ENCODE measurements at regions not wholly inside any gene's neighbourhood (a gene's known extent, or its start where the extent isn't known, plus 50 kb on each side); places are given as distances from the start of the nearest gene placed in this dataset.

DNA sequence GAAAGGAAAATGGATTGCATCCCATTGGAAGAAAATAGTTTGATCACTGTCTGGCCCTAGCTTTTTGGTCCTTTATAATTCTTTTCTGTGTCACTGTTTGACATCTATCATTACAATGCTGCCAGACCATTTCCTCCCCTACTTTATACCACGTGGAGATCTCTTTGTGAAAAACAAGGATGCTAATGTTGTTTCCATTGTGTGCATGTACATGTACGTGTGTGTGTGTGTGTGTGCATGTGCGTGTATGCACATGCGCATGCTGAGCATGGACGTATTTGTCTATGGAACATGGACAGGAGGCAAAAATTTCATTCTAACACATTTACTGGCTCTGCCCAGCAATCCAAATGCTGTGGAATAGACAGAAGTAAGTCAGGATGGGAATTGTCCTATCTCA is 153.1 kb upstream of the PLXNA2 start (continued):
- TF ChIP-seq ZBTB48 (tag by site-specific recombination; IDR thresholded peaks at IDR 0.05) (no peak), ZNF473 (tag by site-specific recombination; IDR thresholded peaks at IDR 0.05) (no peak), GLIS1 (tag by site-specific recombination; IDR thresholded peaks at IDR 0.05) (no peak)
- TF ChIP-seq, protein P1, sequence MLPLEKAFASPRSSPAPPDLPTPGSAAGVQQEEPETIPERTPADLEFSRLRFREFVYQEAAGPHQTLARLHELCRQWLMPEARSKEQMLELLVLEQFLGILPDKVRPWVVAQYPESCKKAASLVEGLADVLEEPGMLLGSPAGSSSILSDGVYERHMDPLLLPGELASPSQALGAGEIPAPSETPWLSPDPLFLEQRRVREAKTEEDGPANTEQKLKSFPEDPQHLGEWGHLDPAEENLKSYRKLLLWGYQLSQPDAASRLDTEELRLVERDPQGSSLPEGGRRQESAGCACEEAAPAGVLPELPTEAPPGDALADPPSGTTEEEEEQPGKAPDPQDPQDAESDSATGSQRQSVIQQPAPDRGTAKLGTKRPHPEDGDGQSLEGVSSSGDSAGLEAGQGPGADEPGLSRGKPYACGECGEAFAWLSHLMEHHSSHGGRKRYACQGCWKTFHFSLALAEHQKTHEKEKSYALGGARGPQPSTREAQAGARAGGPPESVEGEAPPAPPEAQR (tag by site-specific recombination; IDR thresholded peaks at IDR 0.05) = no peak

DNA sequence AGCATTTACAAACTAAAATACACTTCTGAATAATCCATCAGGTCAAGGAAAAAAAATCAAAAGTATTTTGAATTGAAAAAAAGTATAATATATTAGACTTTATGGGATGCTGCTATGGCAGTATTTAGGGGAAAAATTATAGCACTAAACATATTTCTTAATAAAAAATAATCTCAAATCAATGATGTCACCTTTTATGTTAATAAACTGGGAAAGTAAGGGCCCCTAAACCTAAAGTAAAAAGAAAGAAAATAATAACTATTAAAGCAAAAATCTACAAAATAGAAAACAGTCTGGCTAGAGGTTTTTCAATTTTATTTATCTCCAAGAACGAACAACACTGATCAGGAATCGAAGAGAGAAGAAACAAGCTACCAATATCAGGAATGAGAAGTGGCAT is 160.8 kb upstream of the PLXNA2 start:
- Histone ChIP-seq H3K36me3 (ENCODE audit: control insufficient read depth in 2 of 2, insufficient read depth in 1 of 2, low read length in 2 of 2) (no peaks in the 10 kb centered on the region), H3K4me3 (ENCODE audit: low read depth, low read length) (no peak overlapping the region), H3K4me1 (ENCODE audit: control insufficient read depth, insufficient read depth, low read length) (no peaks in the 10 kb centered on the region), H3K9me3 (ENCODE audit: control insufficient read depth, insufficient read depth, low read depth, low read length) (no peaks in the 10 kb centered on the region), H3K27ac (ENCODE audit: extremely low read depth, low read depth, low read length) (no peak overlapping the region)
- POLR2A ChIA-PET = no interaction called here
- TF ChIP-seq, protein P2, sequence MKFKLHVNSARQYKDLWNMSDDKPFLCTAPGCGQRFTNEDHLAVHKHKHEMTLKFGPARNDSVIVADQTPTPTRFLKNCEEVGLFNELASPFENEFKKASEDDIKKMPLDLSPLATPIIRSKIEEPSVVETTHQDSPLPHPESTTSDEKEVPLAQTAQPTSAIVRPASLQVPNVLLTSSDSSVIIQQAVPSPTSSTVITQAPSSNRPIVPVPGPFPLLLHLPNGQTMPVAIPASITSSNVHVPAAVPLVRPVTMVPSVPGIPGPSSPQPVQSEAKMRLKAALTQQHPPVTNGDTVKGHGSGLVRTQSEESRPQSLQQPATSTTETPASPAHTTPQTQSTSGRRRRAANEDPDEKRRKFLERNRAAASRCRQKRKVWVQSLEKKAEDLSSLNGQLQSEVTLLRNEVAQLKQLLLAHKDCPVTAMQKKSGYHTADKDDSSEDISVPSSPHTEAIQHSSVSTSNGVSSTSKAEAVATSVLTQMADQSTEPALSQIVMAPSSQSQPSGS (tag by site-specific recombination; IDR thresholded peaks at IDR 0.05; ENCODE audit: low read depth) = peak; percentile 69
- TF ChIP-seq KLF1 (tag by site-specific recombination; IDR thresholded peaks at IDR 0.05) = no peak
- TF ChIP-seq, protein P3, sequence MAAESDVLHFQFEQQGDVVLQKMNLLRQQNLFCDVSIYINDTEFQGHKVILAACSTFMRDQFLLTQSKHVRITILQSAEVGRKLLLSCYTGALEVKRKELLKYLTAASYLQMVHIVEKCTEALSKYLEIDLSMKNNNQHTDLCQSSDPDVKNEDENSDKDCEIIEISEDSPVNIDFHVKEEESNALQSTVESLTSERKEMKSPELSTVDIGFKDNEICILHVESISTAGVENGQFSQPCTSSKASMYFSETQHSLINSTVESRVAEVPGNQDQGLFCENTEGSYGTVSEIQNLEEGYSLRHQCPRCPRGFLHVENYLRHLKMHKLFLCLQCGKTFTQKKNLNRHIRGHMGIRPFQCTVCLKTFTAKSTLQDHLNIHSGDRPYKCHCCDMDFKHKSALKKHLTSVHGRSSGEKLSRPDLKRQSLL (tag by site-specific recombination; IDR thresholded peaks at IDR 0.05) = no peak
- CTCF ChIA-PET = no interaction called here

DNA sequence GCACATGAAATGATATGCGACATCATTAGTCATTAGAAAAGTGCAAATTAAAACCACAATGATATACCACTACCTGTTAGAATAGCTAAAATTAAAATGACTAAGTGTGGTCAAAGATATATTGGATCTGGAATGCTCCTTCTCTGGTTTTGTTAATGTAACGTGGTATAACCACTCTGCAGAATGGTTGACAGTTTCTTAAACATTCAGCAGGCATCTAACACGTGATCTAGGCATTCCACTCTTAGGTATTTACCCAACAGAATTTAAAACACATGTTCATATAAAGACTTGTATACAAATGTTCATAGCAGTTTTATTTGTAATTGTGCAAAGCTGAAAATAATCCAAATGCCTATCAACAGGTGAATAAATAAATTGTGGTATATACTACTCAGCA is 165.0 kb upstream of the PLXNA2 start:
- no peaks in the 10 kb centered on the region for H3K9me3 ChIP-seq (ENCODE audit: control insufficient read depth, insufficient read depth, low read depth, low read length)
- H3K36me3 ChIP-seq (ENCODE audit: control insufficient read depth in 2 of 2, insufficient read depth in 1 of 2, low read length in 2 of 2) = no peaks in the 10 kb centered on the region
- POLR2A ChIA-PET = no interaction called here
- TF ChIP-seq ZNF600 (tag by site-specific recombination; IDR thresholded peaks at IDR 0.05) (no peak), ZNF221 (tag by site-specific recombination; IDR thresholded peaks at IDR 0.05; ENCODE audit: borderline replicate concordance) (no peak), ZNF792 (tag by site-specific recombination; IDR thresholded peaks at IDR 0.05) (no peak), ZNF791 (tag by site-specific recombination; IDR thresholded peaks at IDR 0.05) (no peak)
- no peaks in the 10 kb centered on the region for H3K4me1 ChIP-seq (ENCODE audit: control insufficient read depth, insufficient read depth, low read length)
- no peak overlapping the region for H3K4me3 ChIP-seq (ENCODE audit: low read depth, low read length)
- CTCF ChIA-PET = no interaction called here
- H3K27ac ChIP-seq (ENCODE audit: extremely low read depth, low read depth, low read length) = no peak overlapping the region

DNA sequence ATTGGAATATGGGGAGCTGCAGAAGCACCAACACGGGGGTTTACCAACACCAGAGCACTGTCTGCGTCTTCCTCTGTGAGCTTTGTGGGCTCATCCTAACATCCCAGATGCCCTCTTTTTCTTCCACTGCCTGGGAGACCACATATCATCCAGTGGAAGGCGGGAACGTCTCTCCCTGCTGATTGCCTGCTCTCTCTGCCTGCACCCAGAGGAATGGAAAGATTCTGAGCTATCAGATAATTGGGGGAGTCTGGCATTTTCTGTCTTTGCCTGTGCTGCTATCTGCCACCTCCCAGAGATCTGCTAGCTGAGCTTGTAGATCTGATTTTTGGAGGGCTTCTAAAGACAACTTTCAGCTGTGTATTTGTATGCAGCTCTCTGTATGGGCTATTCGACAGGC is 166.2 kb upstream of the PLXNA2 start:
- CTCF ChIA-PET = no interaction called here
- Histone ChIP-seq H3K27ac (ENCODE audit: extremely low read depth, low read depth, low read length) (no peak overlapping the region), H3K4me3 (ENCODE audit: low read depth, low read length) (no peak overlapping the region), H3K36me3 (ENCODE audit: control insufficient read depth in 2 of 2, insufficient read depth in 1 of 2, low read length in 2 of 2) (no peaks in the 10 kb centered on the region), H3K4me1 (ENCODE audit: control insufficient read depth, insufficient read depth, low read length) (no peaks in the 10 kb centered on the region), H3K9me3 (ENCODE audit: control insufficient read depth, insufficient read depth, low read depth, low read length) (no peaks in the 10 kb centered on the region)
- TF ChIP-seq, protein P4, sequence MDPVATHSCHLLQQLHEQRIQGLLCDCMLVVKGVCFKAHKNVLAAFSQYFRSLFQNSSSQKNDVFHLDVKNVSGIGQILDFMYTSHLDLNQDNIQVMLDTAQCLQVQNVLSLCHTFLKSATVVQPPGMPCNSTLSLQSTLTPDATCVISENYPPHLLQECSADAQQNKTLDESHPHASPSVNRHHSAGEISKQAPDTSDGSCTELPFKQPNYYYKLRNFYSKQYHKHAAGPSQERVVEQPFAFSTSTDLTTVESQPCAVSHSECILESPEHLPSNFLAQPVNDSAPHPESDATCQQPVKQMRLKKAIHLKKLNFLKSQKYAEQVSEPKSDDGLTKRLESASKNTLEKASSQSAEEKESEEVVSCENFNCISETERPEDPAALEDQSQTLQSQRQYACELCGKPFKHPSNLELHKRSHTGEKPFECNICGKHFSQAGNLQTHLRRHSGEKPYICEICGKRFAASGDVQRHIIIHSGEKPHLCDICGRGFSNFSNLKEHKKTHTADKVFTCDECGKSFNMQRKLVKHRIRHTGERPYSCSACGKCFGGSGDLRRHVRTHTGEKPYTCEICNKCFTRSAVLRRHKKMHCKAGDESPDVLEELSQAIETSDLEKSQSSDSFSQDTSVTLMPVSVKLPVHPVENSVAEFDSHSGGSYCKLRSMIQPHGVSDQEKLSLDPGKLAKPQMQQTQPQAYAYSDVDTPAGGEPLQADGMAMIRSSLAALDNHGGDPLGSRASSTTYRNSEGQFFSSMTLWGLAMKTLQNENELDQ (tag by site-specific recombination; IDR thresholded peaks at IDR 0.05; ENCODE audit: low read depth) = no peak
- no peak for TF ChIP-seq ZNF654 (tag by site-specific recombination; IDR thresholded peaks at IDR 0.05; ENCODE audit: low read depth)
- TF ChIP-seq ZNF138 (tag by site-specific recombination; IDR thresholded peaks at IDR 0.05; ENCODE audit: borderline replicate concordance) = no peak
- no peak for TF ChIP-seq ZNF175 (tag by site-specific recombination; IDR thresholded peaks at IDR 0.05)
- no peak for TF ChIP-seq ZNF529 (tag by site-specific recombination; IDR thresholded peaks at IDR 0.05; ENCODE audit: insufficient replicate concordance)
- TF ChIP-seq ZNF169 (tag by site-specific recombination; IDR thresholded peaks at IDR 0.05) = no peak
- TF ChIP-seq ZBTB7A (tag by site-specific recombination; IDR thresholded peaks at IDR 0.05; ENCODE audit: low read depth) = no peak
- TF ChIP-seq, protein P5, sequence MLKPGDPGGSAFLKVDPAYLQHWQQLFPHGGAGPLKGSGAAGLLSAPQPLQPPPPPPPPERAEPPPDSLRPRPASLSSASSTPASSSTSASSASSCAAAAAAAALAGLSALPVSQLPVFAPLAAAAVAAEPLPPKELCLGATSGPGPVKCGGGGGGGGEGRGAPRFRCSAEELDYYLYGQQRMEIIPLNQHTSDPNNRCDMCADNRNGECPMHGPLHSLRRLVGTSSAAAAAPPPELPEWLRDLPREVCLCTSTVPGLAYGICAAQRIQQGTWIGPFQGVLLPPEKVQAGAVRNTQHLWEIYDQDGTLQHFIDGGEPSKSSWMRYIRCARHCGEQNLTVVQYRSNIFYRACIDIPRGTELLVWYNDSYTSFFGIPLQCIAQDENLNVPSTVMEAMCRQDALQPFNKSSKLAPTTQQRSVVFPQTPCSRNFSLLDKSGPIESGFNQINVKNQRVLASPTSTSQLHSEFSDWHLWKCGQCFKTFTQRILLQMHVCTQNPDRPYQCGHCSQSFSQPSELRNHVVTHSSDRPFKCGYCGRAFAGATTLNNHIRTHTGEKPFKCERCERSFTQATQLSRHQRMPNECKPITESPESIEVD (tag by site-specific recombination; IDR thresholded peaks at IDR 0.05) = no peak
- TF ChIP-seq SP7 (tag by site-specific recombination; IDR thresholded peaks at IDR 0.05) = no peak
- TF ChIP-seq ZNF777 (tag by site-specific recombination; IDR thresholded peaks at IDR 0.05; ENCODE audit: borderline replicate concordance) = no peak
- TF ChIP-seq ZBTB48 (tag by site-specific recombination; IDR thresholded peaks at IDR 0.05) = no peak
- TF ChIP-seq ZNF202 (tag by site-specific recombination; IDR thresholded peaks at IDR 0.05; ENCODE audit: borderline replicate concordance) = no peak
- POLR2A ChIA-PET = no interaction called here
